DMS79 treated with DMSO at 0.1 percent for 48 hours (cell line): ENCODE measurements at regions not wholly inside any gene's neighbourhood (a gene's known extent, or its start where the extent isn't known, plus 50 kb on each side); places are given as distances from the start of the nearest gene placed in this dataset.
"Not testable (repeated sequence)": the region's sequence is repeated elsewhere in the genome, so short reads cannot be mapped to it uniquely, and the experiment has no call there.

Source experiments
- DNase-seq: peaks from one replicate; lab custom pipeline; 2025; lab: John Stamatoyannopoulos, UW

GRCh38 chr5:166602271-166602670, 1689.2 kb upstream of the WWC1 start:
- no peak for DNase-seq

DNA sequence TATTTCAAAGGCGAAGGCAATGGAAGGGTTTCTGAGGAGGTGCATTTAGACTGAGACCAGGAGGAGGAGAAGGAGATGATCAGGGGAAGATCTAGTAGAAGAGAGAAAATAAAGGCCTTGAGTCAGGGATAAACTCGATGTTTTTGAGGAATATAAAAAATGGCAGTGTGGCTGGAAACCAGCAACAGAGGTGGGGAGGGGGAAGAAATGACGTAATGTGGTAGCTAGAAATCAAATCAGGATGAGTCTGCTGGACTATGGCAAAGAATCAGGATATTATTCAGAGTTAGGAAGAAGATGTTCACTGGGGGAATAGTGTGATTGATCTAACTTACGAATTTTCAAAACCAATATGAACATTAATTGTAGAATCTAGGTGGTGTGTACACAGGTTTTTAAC, 1673.9 kb upstream of the WWC1 start:
- no peak for DNase-seq

GRCh38 chr5:166618526-166618925, 1672.9 kb upstream of the WWC1 start:
- peak; percentile 4 for DNase-seq

DNA sequence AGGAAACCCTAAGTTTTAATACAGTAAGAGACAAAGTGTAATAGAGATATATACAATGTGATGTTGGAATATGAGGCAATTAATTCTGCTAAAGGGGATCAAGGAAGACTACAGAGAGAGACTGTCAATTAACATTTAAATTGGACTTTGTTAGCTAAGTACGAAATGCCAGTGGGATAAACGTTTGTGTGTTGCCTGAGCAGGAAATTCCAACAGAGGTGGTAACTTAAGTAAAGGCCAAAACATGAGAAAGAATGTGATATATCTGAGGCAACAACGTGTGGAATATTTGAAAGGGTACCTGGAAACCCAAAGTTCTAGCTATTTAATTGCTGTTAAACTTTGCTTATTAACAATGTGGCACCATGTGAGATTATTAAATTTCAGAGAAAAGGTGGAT, 1666.9 kb upstream of the WWC1 start:
- DNase-seq, result no peak

GRCh38 chr5:166625210-166625865, 1666.1 kb upstream of the WWC1 start:
- DNase-seq, result no peak

- no peak for DNase-seq
Observed at GRCh38 chr5:166637295-166637694, 1654.2 kb upstream of the WWC1 start.

- no peak for DNase-seq
Observed at GRCh38 chr5:166639151-166639550, 1652.3 kb upstream of the WWC1 start.

- DNase-seq, result not testable (repeated sequence)
Observed at GRCh38 chr5:166640136-166640535, 1651.3 kb upstream of the WWC1 start.

DNA sequence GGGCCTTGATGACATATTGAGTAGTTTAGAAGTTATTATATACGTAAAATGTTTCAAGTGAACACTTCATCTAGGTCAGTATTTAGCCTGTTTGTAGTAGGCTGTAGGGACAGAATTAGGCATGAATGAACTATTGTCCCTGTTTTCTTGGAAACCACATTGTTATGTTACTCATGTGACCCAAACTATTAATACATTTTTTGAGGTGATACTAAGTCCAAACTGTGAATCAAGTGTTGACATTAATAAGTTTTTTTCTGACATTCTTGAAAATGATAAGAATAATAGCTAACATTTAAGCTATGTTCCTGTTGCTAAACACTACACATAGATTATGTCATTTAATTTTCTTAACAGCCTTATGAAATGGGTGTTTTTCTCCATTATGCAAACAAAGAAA, 1642.7 kb upstream of the WWC1 start:
- DNase-seq, result no peak

- no peak for DNase-seq
Observed at GRCh38 chr5:166649676-166650075, 1641.8 kb upstream of the WWC1 start.

DNA sequence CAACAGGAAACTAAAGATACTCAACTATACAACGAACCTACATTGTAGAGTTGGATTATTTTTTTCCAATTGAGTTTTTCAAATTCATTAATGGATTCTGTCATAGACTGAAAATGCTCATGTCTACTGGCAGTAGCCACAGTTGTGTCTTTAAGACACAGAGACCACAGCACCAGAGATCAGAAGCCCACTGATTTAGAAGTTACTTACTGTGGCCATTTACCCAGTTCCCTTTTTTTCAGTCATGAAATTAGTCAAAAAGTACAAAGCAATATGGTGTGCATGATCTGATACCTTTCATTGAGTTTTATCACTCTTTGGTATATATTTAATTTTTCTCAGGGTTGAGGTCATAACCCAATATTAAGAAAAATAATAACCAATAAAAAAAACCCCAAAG, 1640.2 kb upstream of the WWC1 start:
- no peak for DNase-seq

DNA sequence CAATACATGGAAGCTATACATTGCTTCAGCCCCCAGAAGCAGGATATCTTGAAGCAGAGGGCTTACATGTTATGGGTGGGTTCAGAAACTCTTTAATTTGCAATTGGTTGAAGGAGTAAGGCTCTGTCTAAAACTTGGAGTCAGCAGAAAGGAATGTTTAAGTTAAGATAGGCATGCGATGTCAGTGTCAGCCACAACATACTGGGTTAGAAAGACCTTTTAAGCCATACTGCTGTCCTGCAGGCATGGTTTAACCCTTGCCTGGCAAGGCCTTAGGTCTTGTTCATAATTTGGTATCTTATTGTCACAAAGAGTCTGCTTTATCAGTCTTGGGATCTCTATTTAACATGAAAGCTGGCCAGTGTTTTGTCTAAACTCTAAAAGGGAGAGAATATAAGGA, 1619.6 kb upstream of the WWC1 start:
- no peak for DNase-seq

DNA sequence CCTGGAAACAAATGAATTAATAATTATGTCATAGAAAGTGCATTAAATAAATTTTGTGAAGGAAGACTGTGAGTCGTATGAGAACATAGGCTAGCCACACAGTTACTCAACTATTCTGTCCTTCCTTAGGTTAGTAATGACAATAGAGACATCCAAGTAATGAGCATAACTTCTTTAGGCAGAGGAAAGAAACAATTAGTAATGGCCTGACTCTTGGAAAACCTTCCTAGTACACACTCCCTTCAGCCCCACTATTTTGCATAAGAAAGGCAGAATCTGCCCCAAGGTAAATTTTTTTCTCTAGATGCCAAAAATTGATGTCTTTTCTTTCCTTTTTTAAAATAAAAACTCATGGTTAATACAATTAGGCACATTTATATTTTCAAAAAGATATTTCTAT, 1619.0 kb upstream of the WWC1 start:
- DNase-seq, result no peak

GRCh38 chr5:166677891-166678290, 1613.6 kb upstream of the WWC1 start:
- DNase-seq, result no peak

DNA sequence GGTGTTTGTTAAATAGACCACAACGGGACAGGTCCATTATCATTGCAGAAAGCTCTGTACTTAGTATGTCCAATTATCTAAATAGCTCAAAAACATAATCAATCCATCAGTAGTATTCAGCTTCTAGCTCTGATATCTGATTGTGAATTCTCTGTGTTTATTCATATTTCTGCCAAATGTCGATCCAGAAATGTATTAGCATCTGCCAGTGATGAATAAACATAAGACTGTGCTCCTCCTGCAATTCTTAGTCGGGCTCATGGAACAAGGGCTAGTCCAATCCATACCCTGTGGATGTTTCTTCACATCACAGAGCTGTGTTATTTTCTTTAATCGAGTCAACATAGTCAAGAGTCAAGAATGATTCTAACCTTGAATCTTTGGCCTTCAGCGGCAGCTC, 1612.1 kb upstream of the WWC1 start:
- no peak for DNase-seq

- DNase-seq, result no peak
Observed at GRCh38 chr5:166695326-166695725, 1596.1 kb upstream of the WWC1 start.

GRCh38 chr5:166708291-166708690, 1583.2 kb upstream of the WWC1 start:
- DNase-seq, result no peak

DNA sequence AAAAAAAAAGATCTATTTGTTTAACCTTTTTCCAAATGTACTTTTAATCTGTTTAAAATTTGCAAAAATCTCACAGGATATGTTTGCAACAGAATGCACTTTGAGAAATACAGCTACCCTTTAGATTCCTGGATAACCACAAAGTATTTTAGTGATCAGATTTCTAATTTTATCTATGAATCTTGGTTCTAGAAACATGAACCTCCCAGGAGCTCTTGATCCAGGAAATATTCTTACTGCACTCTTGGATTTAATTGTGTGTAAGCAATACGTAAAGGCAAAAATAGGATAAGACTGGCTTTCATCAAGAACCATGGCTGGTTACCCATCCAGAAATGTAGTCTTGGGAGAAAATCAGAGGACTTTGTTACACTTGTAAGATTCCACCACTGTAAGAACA, 1581.8 kb upstream of the WWC1 start:
- DNase-seq, result no peak

DNA sequence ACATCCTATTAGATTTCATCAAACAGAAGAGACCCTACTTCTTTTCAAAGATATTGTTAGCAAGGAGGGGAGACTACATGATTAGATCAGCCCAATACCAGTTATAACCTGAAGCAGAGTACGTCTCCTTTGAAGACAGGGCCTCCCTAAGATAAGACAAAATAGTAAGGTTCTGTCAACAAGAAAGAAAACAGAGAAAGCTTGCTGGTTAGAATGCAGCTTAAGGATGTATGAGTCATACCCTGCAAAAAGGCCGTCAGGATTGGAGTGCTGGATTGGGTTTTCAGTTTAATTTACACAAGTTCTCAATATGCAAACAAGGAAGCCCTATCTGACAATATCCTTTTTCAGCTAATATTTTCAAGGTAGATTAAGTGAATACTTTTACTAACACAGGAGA, 1581.2 kb upstream of the WWC1 start:
- DNase-seq, result no peak

DNA sequence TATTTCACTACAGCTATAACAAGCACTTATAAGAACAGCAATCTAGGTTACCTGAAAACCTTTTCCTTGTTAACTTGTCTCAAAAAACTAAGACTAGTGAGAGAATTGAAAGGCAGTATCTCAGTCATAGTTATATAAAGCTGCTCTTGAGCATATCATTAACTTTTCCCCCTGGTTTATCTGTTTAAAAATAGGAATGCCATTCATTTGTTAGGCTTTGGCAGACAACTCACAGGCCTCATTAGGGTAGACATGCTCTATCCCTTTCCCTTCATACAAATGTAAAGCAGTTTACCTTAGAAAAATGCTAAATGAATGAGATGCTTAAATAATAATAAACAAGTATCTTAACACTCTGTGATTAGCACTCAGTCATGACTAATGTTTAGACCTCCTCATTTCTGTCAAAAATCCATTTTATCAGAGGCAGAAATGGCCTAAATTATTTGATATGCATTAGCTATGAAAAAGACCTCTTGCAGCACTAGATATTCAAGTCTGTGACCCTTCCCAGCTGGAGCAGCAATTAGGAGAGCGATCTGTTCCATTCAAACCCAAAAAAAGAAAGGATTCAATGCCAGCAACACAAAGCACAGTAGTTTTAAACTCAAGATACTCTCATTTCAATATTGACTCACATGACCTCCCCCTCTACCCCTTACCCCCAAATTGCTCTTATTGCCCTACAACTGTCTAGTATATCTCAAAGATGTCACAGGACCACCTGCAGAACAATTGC, 1578.8 kb upstream of the WWC1 start:
- DNase-seq, result no peak

- no peak for DNase-seq
Observed at GRCh38 chr5:166713295-166713694, 1578.2 kb upstream of the WWC1 start.

DNA sequence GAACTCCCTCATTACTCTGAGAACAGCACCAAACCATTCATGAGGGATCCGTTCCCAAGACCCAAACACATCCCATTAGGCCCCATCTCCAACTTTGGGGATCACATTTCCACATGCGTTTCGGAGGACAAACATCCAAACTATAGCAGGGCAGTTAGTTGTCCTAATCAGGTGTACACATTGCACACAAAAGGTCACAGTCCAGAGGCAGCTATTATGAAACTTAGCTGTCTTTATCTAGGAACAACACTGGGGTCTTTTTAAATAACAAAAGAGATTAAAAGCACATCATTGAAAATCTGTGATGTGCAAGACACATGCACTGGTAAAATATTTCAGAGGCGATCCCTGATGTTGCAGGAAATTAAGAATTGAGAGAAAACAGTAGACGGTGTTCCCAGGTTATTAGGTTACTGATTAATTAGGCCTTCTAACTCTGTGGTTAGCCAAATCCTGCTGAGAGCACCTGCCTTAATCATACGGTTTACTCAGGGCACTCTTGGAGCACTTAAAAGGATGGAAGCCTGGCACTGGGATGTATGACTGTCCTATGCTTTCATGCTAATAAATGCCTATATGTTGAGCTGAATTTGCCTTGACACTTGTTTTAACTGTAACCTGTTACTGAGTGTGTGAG, 1574.5 kb upstream of the WWC1 start:
- DNase-seq, result no peak

GRCh38 chr5:166719991-166720390, 1571.5 kb upstream of the WWC1 start:
- DNase-seq, result no peak
